Rectal smooth muscle tissue (tissue), 1 donor: ENCODE measurements at regions not wholly inside any gene's neighbourhood (a gene's known extent, or its start where the extent isn't known, plus 50 kb on each side); places are given as distances from the start of the nearest gene placed in this dataset.

ENCODE experiments used
- H3K27ac ChIP-seq: one replicate; pipeline ENCODE4 v1.7.0; 2013; ENCODE audit warnings: low read depth, low read length, inconsistent platforms
- H3K27me3 ChIP-seq: one replicate; pipeline ENCODE4 v1.7.0; 2013; ENCODE audit warnings: low read length; ENCODE audit not compliant: control insufficient read depth, insufficient read depth
- H3K36me3 ChIP-seq: one replicate; pipeline ENCODE4 v1.7.0; 2013; ENCODE audit warnings: low read length; ENCODE audit not compliant: control insufficient read depth, insufficient read depth
- H3K4me1 ChIP-seq: one replicate; pipeline ENCODE4 v1.7.0; 2013; ENCODE audit warnings: low read length; ENCODE audit not compliant: control insufficient read depth, insufficient read depth
- H3K4me3 ChIP-seq: one replicate; pipeline ENCODE4 v1.7.0; 2013; ENCODE audit warnings: low read length
- H3K9ac ChIP-seq: one replicate; pipeline ENCODE4 v1.7.0; 2013; ENCODE audit warnings: low read length

DNA sequence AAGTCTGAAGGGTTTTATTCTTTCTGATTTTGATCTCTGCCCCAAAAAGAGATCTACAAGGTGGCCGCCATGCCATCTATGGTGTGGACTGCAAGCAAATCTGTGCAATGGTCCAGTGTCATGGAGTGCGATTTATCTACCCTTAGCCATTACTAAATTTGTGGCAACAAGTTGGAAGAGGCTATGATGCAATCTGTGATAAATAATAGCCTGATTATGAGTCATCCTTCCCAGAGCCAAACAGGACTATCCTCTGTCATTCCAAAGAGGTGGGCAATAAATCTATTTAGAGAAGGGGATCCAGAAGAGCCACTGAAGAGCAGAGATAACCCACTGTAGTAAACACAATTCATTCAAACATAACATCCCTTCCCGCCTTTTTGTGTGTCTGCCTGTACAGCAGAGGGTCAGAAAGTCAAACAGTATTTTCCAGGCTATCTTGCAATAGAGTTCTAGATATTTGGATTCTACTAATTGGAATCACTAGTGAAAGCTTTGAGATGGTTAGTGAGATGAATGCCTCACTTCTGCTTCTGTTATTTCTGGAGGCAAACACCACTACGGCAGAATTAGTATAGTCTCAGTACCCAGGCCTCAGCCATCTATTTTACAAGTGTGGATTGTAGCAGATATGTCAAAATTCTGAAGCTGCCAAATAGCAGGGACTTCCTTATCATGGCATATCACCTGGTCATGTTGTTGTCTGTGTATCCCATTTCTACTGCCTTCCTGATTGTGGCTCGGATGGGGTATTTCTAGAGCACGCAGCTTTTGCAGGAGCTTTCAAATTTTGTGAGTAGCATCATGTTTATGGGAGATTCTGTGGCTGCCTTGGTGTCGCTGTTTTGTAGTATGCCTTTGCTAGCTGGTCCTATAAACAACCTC, 192.0 kb downstream of the SMIM20 start:
- Histone ChIP-seq H3K9ac (no peak overlapping the region), H3K27me3 (no peaks in the 10 kb centered on the region), H3K36me3 (no peaks in the 10 kb centered on the region), H3K4me1 (peaks cover 5% of the 10 kb centered on the region), H3K27ac (no peak overlapping the region), H3K4me3 (no peak overlapping the region)

DNA sequence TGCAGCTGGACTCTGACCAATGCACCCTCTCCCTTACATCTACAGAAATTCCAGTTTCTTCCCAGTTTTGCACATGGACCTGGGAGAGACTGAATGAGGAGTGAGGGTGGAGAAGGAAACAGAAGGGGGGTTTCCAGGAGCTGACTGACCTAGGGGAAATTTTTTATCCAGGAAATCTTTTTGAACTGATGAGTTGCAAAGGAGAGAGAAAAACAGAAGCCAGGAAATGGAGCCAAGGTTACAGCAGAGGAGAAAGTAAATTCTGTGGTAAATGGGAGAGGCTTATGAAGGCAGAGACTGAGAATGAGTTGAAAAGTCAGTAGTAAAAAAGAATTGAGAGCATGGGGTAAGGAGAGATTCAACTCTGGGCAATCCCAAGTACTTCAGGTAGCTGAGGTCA, 192.8 kb downstream of the SMIM20 start:
- Histone ChIP-seq H3K27ac (no peak overlapping the region), H3K4me1 (peaks cover 5% of the 10 kb centered on the region), H3K9ac (no peak overlapping the region), H3K4me3 (no peak overlapping the region), H3K36me3 (no peaks in the 10 kb centered on the region), H3K27me3 (no peaks in the 10 kb centered on the region)

DNA sequence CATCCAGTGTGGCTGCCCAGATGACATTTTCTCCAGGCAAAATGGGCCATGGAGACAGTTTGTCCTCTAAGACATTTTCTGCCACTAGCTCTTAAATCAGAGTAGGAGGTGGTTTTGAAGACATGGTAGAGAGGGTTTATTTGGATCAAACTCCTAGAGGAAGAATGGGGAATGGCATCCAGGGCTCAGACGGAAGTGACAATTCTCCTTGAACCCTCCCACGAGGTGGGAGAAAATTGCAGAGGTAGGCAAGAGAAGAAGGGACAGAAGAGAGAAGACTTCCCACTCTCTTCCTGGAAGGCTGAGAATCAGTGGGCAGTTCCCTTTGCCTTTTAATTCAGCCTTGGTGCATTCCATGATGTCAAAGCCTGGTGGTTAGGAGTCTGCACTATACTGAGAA, 194.0 kb downstream of the SMIM20 start:
- Histone ChIP-seq H3K9ac (no peak overlapping the region), H3K27ac (no peak overlapping the region), H3K36me3 (no peaks in the 10 kb centered on the region), H3K4me3 (no peak overlapping the region), H3K4me1 (peaks cover 5% of the 10 kb centered on the region), H3K27me3 (no peaks in the 10 kb centered on the region)

DNA sequence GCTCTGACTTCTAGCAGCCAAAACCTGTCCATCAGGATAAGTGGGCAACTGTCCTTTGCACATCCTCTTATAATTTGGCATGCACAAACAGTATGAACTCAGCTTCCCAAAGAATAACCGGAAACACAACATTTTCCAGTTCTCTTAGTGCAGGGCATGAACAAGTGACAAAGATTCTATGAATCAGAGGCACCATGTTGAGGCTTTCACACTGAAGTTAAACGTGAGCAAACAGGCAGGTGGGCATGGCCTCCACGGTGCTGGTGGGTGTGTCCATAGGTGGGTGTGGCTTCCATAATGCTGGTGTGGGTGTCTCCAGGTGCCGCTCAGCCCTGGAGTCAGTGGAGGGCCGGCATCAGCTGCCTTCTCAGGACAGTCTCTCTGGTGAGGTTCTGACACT, 196.5 kb downstream of the SMIM20 start:
- no peak overlapping the region for H3K4me3 ChIP-seq

DNA sequence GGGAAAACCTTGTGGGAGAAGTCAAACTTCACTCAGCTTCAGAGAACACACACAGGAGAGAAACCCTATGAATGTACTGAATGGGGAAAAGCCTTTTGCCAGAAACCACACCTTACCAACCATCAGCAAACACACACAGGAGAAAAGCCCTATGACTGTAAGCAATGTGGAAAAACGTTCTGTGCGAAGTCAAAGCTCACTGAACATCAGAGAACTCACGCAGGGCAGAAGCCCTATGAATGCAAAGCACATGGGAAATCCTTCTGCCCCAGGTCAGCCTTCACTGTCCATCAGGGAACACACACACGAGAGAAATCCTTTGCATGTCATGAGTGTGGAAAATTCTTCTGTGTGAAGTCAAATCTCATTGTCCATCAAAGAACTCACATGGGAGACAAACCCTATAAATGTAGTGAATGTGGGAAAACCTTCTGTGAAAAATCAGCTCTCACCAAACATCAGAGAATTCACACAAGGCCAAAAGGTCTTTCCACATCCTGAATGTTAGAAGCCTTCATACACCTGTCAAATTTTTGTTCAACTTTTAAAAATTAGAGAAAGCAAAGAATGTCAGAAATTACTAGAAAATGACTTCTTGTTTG, 199.4 kb downstream of the SMIM20 start:
- no peak overlapping the region for H3K9ac ChIP-seq
- H3K27ac ChIP-seq: no peak overlapping the region
- no peak overlapping the region for H3K4me3 ChIP-seq
- H3K36me3 ChIP-seq: no peaks in the 10 kb centered on the region
- no peaks in the 10 kb centered on the region for H3K27me3 ChIP-seq
- no peaks in the 10 kb centered on the region for H3K4me1 ChIP-seq

More for the DNA sequence above, 196.5 kb downstream of the SMIM20 start:
- Histone ChIP-seq H3K9ac (no peak overlapping the region), H3K27me3 (no peaks in the 10 kb centered on the region), H3K27ac (no peak overlapping the region), H3K4me1 (peaks cover 5% of the 10 kb centered on the region), H3K36me3 (no peaks in the 10 kb centered on the region)

DNA sequence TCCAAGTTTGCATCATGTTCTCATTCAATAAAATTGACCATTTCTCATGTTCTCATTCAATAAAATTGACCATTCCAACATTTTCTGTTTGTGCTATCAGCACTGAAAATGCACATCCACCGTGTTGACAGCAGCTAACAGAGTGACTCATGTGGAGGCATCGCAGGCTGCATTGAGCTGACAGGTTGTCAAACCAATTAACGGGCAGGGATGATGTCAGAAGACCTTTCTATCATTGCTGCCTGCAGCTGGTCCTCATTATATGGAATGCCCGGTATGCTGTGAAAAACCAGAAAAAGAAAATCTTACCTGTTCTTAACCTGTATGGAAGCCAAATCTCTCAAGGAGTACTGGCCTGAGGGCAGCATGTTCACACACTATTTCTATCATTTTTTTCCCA, 202.0 kb downstream of the SMIM20 start:
- Histone ChIP-seq H3K36me3 (no peaks in the 10 kb centered on the region), H3K9ac (no peak overlapping the region), H3K27ac (no peak overlapping the region), H3K27me3 (no peaks in the 10 kb centered on the region), H3K4me1 (no peaks in the 10 kb centered on the region), H3K4me3 (no peak overlapping the region)

DNA sequence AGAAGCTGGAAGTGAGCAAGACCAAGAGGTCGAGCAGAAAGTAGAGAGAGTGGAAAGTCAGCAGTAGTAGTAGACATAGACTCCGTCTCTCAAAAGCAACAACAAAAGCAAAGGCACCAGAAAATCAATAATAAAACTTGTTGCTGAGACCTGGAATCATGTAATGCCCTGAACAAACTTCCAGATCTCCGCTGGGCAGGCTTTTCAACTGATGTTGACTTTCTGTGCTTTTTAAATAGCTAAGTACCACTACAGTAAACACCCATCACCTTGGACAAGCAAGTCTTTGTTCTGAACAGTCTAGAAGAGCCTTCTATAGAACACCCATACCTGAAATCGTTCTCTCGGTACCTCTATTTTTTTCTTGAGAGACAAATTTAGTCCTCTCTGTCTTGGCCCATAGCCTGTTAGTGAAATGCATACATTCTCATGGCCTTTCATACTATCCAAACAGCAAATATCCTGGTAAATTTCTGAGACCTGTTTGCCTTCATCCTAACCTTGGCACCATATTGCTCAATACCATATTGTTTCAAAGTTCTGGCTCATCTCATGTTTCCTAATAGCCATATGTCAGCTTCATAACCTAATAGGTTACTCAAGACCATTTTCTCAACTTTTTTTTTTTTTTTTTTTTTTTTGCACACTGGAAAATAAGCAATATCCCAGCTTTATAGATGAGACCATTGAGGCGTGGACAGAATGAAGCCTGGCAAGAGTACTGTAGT, 200.6 kb upstream of the RBPJ start:
- Histone ChIP-seq H3K9ac (no peak overlapping the region), H3K4me1 (no peaks in the 10 kb centered on the region), H3K27me3 (no peaks in the 10 kb centered on the region), H3K27ac (no peak overlapping the region), H3K36me3 (no peaks in the 10 kb centered on the region), H3K4me3 (no peak overlapping the region)

DNA sequence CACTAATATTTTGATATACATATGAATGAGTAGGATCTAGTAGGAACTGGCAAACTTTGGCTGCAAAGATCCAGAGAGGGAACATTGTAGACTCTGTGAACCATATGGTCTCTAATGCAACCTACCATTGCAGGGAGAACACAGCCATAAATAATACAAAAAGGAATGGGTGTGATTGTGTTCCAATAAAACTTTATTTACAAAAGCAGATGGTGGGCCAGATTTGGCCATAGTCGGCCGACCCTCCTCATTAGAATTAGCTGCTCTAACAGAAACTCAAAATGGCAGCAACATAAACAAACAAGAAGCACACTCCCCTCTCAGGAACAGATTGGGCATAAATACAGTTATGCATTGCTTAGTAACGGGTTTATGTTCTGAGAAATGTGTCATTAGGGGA, 198.1 kb upstream of the RBPJ start:
- Histone ChIP-seq H3K4me1 (no peaks in the 10 kb centered on the region), H3K27me3 (no peaks in the 10 kb centered on the region), H3K9ac (no peak overlapping the region), H3K27ac (no peak overlapping the region), H3K4me3 (no peak overlapping the region), H3K36me3 (no peaks in the 10 kb centered on the region)

DNA sequence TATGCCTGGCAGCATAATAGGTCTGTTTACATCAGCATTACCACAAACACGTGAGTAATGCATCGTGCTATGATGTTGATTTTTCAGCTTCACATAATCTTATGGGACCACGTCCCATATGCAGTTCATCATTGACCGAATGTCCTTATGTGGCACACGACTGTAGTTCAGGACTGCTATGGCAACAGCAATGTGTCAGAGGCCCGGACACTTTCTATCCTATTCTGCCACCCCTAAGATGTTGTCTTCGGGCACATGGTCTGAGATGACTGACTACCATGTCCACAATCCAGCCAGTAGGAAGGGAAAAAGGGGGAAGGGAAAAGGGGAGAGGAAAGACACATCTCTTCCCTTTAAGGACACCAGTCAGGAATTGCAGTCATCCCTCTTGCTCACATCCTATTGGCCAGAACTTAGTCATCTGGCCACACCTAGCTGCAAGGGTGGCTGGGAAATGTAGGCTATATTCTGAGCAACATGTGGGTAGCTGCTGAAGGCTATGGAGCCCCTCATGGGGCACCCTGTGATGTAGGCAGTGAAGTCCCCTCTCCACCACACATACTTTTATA, 196.0 kb upstream of the RBPJ start:
- Histone ChIP-seq H3K4me3 (no peak overlapping the region), H3K27me3 (no peaks in the 10 kb centered on the region), H3K4me1 (no peaks in the 10 kb centered on the region), H3K36me3 (no peaks in the 10 kb centered on the region), H3K9ac (no peak overlapping the region), H3K27ac (no peak overlapping the region)

DNA sequence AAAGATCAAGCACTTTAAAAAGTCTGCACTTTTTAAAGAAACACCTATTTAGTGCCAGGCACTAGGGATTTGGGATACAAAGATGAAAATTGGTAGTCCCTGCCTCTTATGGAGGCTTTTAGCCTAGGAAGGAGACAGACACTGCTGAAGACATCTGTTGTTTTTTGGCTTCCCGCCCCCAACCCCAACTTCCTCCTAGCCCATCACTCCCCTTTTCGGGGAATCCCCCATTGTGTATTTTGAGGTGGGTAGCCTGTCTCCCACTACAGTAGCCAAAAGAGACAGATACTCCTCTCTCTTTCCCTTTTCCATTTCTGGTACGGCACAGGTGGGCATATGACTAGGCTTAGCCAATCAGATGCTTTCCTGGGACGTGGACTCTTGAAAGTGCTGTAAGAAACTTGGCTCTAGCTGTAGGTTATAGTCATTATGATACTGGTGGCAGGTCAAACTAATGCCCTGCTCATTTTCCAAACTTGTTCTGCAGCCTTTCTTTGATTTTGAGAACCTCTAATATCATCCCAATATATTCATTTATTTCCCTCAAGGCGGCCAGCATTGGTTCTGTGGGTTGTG, 194.6 kb upstream of the RBPJ start:
- no peaks in the 10 kb centered on the region for H3K4me1 ChIP-seq
- H3K9ac ChIP-seq: no peak overlapping the region
- H3K27me3 ChIP-seq: no peaks in the 10 kb centered on the region
- H3K27ac ChIP-seq: no peak overlapping the region
- H3K4me3 ChIP-seq: no peak overlapping the region
- H3K36me3 ChIP-seq: no peaks in the 10 kb centered on the region

DNA sequence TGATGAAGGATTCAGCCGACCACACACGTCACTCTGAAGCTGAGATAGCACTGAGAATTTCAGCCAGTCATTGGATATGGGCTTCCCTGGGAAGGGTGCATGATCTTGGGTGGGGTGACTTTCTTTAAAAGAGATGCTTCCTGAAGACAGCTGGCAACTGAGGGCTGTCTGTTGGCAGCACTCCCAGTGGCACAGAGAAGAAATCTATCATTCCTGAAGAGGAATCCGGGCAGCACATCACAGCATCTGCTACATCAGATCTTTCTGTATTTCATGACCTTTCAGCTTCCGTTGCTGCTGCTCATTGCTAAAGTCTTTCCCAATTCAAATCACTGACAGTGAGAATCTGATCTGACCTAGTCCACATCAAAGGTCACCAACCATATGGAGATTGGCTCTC, 193.8 kb upstream of the RBPJ start:
- H3K4me3 ChIP-seq: no peak overlapping the region
- no peaks in the 10 kb centered on the region for H3K27me3 ChIP-seq

DNA sequence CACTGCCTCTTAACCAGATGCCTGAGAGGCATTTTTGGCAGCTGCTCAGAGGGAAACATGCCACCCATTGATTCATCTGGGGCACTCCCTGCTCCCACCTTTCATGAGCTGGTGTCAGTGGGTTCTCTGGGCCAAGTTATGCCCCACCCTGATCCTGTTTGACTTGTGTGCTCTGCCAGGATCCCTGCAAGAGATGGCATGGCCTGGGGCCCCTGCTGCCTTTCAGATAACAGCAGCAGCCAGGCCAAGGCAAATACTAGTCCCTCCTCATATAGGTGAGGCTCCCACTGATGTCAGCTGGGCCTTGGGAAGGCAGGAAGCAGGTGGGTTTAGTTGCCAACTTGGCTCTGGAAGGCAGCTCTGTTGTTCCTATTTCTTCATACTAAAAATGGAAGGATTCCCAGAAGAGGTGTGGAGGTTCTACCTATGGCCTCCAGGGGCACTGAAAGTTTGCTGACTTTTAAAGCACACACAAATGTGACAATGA, 192.9 kb upstream of the RBPJ start:
- Histone ChIP-seq H3K36me3 (no peaks in the 10 kb centered on the region), H3K9ac (no peak overlapping the region), H3K27me3 (no peaks in the 10 kb centered on the region), H3K4me1 (no peaks in the 10 kb centered on the region), H3K4me3 (no peak overlapping the region), H3K27ac (no peak overlapping the region)

More for the DNA sequence above, 193.8 kb upstream of the RBPJ start:
- Histone ChIP-seq H3K4me1 (no peaks in the 10 kb centered on the region), H3K27ac (no peak overlapping the region), H3K9ac (no peak overlapping the region), H3K36me3 (no peaks in the 10 kb centered on the region)
